ENCODE measurements at regions not wholly inside any gene's neighbourhood (a gene's known extent, or its start where the extent isn't known, plus 50 kb on each side); places are given as distances from the start of the nearest gene placed in this dataset.
"Not testable (repeated sequence)": the region's sequence is repeated elsewhere in the genome, so short reads cannot be mapped to it uniquely, and the experiment has no call there.

DNA sequence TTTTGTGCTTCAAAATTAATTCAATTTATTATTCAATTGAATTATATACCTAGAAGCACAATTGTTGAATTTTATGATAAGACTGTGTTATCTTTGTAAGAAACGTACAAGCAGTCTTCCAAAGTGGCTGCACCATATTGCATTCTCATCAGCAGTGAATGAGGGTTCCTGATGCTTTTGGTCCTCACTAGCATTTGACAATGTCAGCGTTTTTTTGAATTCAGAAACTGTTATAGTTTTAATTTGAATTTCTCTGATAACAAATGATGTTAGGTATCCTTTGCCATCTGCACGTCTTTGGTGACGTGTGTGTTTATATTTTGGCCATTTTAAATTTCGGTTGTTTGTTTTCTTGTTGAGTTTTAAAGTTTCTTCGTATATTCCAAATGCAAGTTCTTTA is 553.0 kb upstream of the ZP4 start:
- H3K36me3 ChIP-seq, result no peaks in the 10 kb centered on the region
- 79 to 86% methylated on average over 6 of the region's 6 CpGs for WGBS, 2 donors (ENCODE audit: low coverage in 1 of 2)
- no peaks in the 10 kb centered on the region for H3K4me1 ChIP-seq
- no peaks in the 10 kb centered on the region for H3K9me3 ChIP-seq
- no peak overlapping the region for H3K27ac ChIP-seq
- no peaks in the 10 kb centered on the region for H3K27me3 ChIP-seq
- no peak for ATAC-seq
- no peak overlapping the region for H3K4me3 ChIP-seq
- TF ChIP-seq EP300 (IDR thresholded peaks at IDR 0.05) (no peak), POLR2A (IDR thresholded peaks at IDR 0.05) (no peak), POLR2AphosphoS5 (IDR thresholded peaks at IDR 0.05) (no peak)
- TF ChIP-seq, protein P1, sequence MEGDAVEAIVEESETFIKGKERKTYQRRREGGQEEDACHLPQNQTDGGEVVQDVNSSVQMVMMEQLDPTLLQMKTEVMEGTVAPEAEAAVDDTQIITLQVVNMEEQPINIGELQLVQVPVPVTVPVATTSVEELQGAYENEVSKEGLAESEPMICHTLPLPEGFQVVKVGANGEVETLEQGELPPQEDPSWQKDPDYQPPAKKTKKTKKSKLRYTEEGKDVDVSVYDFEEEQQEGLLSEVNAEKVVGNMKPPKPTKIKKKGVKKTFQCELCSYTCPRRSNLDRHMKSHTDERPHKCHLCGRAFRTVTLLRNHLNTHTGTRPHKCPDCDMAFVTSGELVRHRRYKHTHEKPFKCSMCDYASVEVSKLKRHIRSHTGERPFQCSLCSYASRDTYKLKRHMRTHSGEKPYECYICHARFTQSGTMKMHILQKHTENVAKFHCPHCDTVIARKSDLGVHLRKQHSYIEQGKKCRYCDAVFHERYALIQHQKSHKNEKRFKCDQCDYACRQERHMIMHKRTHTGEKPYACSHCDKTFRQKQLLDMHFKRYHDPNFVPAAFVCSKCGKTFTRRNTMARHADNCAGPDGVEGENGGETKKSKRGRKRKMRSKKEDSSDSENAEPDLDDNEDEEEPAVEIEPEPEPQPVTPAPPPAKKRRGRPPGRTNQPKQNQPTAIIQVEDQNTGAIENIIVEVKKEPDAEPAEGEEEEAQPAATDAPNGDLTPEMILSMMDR (IDR thresholded peaks at IDR 0.05), result no peak

- Histone ChIP-seq H3K27ac (no peak overlapping the region), H3K9me3 (no peaks in the 10 kb centered on the region), H3K36me3 (no peaks in the 10 kb centered on the region), H3K4me3 (no peak overlapping the region), H3K27me3 (no peaks in the 10 kb centered on the region), H3K4me1 (no peaks in the 10 kb centered on the region)
- ATAC-seq, result no peak
- TF ChIP-seq POLR2A (IDR thresholded peaks at IDR 0.05), result no peak
- TF ChIP-seq EP300 (IDR thresholded peaks at IDR 0.05), result no peak
- TF ChIP-seq, protein P1 (IDR thresholded peaks at IDR 0.05), result no peak
Observed at GRCh38 chr1:238439511-238439910, 548.8 kb upstream of the ZP4 start.

- no peaks in the 10 kb centered on the region for H3K9me3 ChIP-seq
- TF ChIP-seq EP300 (IDR thresholded peaks at IDR 0.05) (no peak), POLR2A (IDR thresholded peaks at IDR 0.05) (no peak), POLR2AphosphoS5 (IDR thresholded peaks at IDR 0.05) (no peak)
- TF ChIP-seq, protein P1 (IDR thresholded peaks at IDR 0.05), result no peak
- H3K36me3 ChIP-seq, result no peaks in the 10 kb centered on the region
- H3K27ac ChIP-seq, result no peak overlapping the region
- ATAC-seq, result no peak
- 42 to 52% methylated on average over 5 of the region's 5 CpGs for WGBS, 2 donors (ENCODE audit: low coverage in 1 of 2)
- no peak overlapping the region for H3K4me3 ChIP-seq
- H3K4me1 ChIP-seq, result no peaks in the 10 kb centered on the region
- H3K27me3 ChIP-seq, result no peaks in the 10 kb centered on the region
Observed at GRCh38 chr1:238438311-238439270, 547.9 kb upstream of the ZP4 start.

- not testable (repeated sequence) for H3K4me1 ChIP-seq, H3K27me3 ChIP-seq, ATAC-seq, H3K36me3 ChIP-seq, H3K9me3 ChIP-seq, H3K4me3 ChIP-seq, H3K27ac ChIP-seq
- 55 to 88% methylated on average over 1 to 2 of the region's 2 CpGs for WGBS, 2 donors (ENCODE audit: low coverage in 1 of 2)
Observed at GRCh38 chr1:238429703-238430102, 539.0 kb upstream of the ZP4 start.

DNA sequence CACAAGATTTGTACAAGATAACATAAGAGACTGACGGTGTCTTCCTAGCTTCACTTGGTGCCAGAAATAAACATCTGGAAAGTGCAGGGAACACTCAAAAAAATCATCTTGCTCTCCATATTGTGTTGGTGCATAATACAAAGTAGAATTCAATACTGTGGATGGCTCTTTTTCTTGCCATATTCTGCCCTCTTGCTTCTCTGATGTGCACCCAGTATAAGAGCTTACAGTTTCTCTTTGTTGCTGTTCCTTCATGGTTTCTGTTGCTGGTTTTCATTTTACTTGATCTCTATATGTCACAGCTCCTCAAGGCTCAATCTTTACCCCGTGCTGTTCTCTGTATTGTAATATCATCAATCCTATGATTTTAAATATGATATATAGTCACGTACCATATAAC is 528.5 kb upstream of the ZP4 start:
- WGBS, 2 donors (ENCODE audit: low coverage in 1 of 2), result 46 to 63% methylated on average over 3 of the region's 3 CpGs

More for the DNA sequence above, 528.5 kb upstream of the ZP4 start:
- no peaks in the 10 kb centered on the region for H3K27me3 ChIP-seq
- no peaks in the 10 kb centered on the region for H3K36me3 ChIP-seq
- TF ChIP-seq POLR2A (IDR thresholded peaks at IDR 0.05) (no peak), POLR2AphosphoS5 (IDR thresholded peaks at IDR 0.05) (no peak), EP300 (IDR thresholded peaks at IDR 0.05) (no peak)
- TF ChIP-seq, protein P1 (IDR thresholded peaks at IDR 0.05), result no peak
- no peak overlapping the region for H3K4me3 ChIP-seq
- no peak overlapping the region for H3K27ac ChIP-seq
- no peaks in the 10 kb centered on the region for H3K4me1 ChIP-seq
- no peak for ATAC-seq
- H3K9me3 ChIP-seq, result no peaks in the 10 kb centered on the region
